Transverse colon (tissue), 4 donors: ENCODE measurements at regions not wholly inside any gene's neighbourhood (a gene's known extent, or its start where the extent isn't known, plus 50 kb on each side); places are given as distances from the start of the nearest gene placed in this dataset.

ENCODE experiments used
- CTCF ChIP-seq, 5 experiments: fragments of 200-600 bp in 3 of 5; fragments of 450-650 bp in 2 of 5; sonication (generic) in 3 of 5; IDR thresholded peaks; 1 replicate in 2 of 5; 2 replicates in 3 of 5; pipeline ENCODE4 v1.5.1; 2016 to 2017; ENCODE audit warnings: antibody characterized with exemption in 5 of 5, inconsistent platforms in 3 of 5, mild to moderate bottlenecking in 2 of 5, moderate library complexity in 1 of 5
- EP300 ChIP-seq: sonication (generic); formaldehyde crosslinking; IDR thresholded peaks from one replicate; pipeline ENCODE4 v1.6.1; 2017; ENCODE audit warnings: antibody characterized with exemption, low read depth
- POLR2A ChIP-seq: fragments of 450-650 bp; IDR thresholded peaks from one replicate; pipeline ENCODE4 v1.6.1; 2016; ENCODE audit warnings: antibody characterized with exemption, mild to moderate bottlenecking, moderate library complexity
- POLR2AphosphoS5 ChIP-seq, 3 donors: sonication (generic); formaldehyde crosslinking; IDR thresholded peaks; one replicate each; pipeline ENCODE4 v1.6.1; 2016; ENCODE audit warnings: antibody characterized with exemption in 3 of 3

GRCh38 chr3:188060264-188060835, 93.6 kb upstream of the LPP start:
- TF ChIP-seq CTCF (IDR thresholded peaks at IDR 0.05): no peak
- no peak for TF ChIP-seq POLR2AphosphoS5 (IDR thresholded peaks at IDR 0.05)
- TF ChIP-seq POLR2A: no peak
- no peak for TF ChIP-seq EP300
